ENCODE measurements at regions not wholly inside any gene's neighbourhood (a gene's known extent, or its start where the extent isn't known, plus 50 kb on each side); places are given as distances from the start of the nearest gene placed in this dataset.
"Not testable (repeated sequence)": the region's sequence is repeated elsewhere in the genome, so short reads cannot be mapped to it uniquely, and the experiment has no call there.

- TF ChIP-seq POLR2A, CTCF (IDR thresholded peaks at IDR 0.05): not testable (repeated sequence)
These were observed 197.3 kb upstream of the LRRC61 start for GRCh38 chr7:150125831-150126230.
